Lower lobe of right lung (tissue), 2 donors: ENCODE measurements at regions not wholly inside any gene's neighbourhood (a gene's known extent, or its start where the extent isn't known, plus 50 kb on each side); places are given as distances from the start of the nearest gene placed in this dataset.

Experiments
- ATAC-seq, 2 donors: fragments of 200-7000 bp; cut with Tn5 transposase; one replicate each; pipeline ENCODE4 v1.9.1; 2020 to 2022; ENCODE audit warnings: mild to moderate bottlenecking in 2 of 2, moderate library complexity in 2 of 2
- DNase-seq: peaks from one replicate; pipeline ENCODE4 v3.0.0-alpha.2; 2020
- H3K27ac ChIP-seq: fragments of 200-600 bp; one replicate; pipeline ENCODE4 v1.8.0; 2022
- H3K27me3 ChIP-seq: fragments of 200-600 bp; one replicate; pipeline ENCODE4 v1.8.0; 2022; ENCODE audit warnings: low read depth
- H3K36me3 ChIP-seq: fragments of 200-600 bp; one replicate; pipeline ENCODE4 v1.8.0; 2022; ENCODE audit warnings: mild to moderate bottlenecking
- H3K4me1 ChIP-seq: fragments of 200-600 bp; one replicate; pipeline ENCODE4 v1.8.0; 2022
- H3K4me3 ChIP-seq: fragments of 200-600 bp; one replicate; pipeline ENCODE4 v1.8.0; 2022; ENCODE audit warnings: mild to moderate bottlenecking
- H3K9me3 ChIP-seq: fragments of 200-600 bp; one replicate; pipeline ENCODE4 v1.8.0; 2022
- intact Hi-C: fragments of 100-400 bp; cut with DNase I; formaldehyde crosslinking; loops from one replicate; pipeline ENCODE4 v1.11.0; 2022
- TF ChIP-seq, protein P1 (sequence below): fragments of 200-600 bp; IDR thresholded peaks from one replicate; pipeline ENCODE4 v1.8.0; 2022; ENCODE audit warnings: antibody characterized with exemption, mild to moderate bottlenecking
- donor health status: DM: no; HTN: yes; CAD: no; lungs with severe emphysema.

DNA sequence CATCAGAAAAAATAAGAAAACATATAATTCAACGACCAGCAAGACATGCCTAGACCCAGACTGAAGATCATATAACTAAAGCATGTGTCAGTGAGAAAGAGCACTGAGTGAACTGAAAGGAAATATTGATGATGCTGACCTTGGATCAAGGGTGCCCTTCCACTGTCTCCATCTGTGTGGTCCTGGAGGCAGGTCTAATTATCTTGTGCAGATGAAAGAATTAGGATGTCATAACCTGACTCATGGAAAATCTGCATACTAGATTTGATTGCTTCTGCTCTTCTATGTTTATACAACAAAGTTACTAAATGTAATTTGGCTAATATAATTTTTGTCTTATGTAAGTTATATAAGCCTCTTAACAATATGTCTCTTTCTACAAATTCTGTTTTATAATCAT, 264.6 kb upstream of the TGFBR2 start:
- no peaks in the 10 kb centered on the region for H3K27me3 ChIP-seq
- peaks cover 4% of the 10 kb centered on the region for H3K9me3 ChIP-seq
- ATAC-seq: no peak
- H3K4me3 ChIP-seq: no peak overlapping the region
- DNase-seq: no peak
- peaks cover 18% of the 10 kb centered on the region for H3K4me1 ChIP-seq
- intact Hi-C loops: no loop called here
- no peak overlapping the region for H3K27ac ChIP-seq
- TF ChIP-seq, protein P1, sequence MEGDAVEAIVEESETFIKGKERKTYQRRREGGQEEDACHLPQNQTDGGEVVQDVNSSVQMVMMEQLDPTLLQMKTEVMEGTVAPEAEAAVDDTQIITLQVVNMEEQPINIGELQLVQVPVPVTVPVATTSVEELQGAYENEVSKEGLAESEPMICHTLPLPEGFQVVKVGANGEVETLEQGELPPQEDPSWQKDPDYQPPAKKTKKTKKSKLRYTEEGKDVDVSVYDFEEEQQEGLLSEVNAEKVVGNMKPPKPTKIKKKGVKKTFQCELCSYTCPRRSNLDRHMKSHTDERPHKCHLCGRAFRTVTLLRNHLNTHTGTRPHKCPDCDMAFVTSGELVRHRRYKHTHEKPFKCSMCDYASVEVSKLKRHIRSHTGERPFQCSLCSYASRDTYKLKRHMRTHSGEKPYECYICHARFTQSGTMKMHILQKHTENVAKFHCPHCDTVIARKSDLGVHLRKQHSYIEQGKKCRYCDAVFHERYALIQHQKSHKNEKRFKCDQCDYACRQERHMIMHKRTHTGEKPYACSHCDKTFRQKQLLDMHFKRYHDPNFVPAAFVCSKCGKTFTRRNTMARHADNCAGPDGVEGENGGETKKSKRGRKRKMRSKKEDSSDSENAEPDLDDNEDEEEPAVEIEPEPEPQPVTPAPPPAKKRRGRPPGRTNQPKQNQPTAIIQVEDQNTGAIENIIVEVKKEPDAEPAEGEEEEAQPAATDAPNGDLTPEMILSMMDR: no peak
- no peaks in the 10 kb centered on the region for H3K36me3 ChIP-seq

DNA sequence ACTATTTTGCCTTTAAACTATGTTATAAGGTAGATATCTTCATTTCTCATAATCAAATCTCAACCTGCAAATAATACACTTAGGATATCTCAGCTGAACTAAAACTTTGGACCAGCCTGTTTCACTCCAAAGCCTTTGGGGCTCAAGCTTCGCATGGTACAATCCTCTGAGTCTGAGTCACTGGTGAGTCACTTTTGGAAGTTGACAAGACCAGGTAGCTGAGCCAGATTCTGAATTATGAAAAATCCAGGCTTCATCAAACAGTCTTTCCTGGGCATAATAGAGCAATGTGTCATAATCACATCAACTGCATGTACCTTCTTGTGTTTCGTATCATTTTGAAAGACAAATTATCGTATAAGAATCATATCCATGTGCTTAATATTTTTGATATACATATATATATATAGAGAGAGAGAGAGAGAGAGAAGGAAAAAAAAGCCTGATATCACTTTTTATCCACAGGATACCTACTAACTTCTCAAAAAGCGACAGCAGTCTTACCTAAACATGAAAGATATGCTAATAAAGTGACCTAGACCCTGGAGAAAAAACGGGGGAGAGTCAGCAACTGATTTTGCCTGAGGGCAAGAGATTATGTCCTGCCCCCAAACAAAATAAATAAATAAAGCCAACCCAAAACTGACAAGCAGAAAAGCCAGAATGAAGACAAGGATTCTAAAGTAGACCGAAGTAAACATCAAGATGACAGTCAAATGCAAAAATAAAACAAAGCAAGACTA, 263.9 kb upstream of the TGFBR2 start:
- no peak for DNase-seq
- H3K4me1 ChIP-seq: peaks cover 20% of the 10 kb centered on the region

DNA sequence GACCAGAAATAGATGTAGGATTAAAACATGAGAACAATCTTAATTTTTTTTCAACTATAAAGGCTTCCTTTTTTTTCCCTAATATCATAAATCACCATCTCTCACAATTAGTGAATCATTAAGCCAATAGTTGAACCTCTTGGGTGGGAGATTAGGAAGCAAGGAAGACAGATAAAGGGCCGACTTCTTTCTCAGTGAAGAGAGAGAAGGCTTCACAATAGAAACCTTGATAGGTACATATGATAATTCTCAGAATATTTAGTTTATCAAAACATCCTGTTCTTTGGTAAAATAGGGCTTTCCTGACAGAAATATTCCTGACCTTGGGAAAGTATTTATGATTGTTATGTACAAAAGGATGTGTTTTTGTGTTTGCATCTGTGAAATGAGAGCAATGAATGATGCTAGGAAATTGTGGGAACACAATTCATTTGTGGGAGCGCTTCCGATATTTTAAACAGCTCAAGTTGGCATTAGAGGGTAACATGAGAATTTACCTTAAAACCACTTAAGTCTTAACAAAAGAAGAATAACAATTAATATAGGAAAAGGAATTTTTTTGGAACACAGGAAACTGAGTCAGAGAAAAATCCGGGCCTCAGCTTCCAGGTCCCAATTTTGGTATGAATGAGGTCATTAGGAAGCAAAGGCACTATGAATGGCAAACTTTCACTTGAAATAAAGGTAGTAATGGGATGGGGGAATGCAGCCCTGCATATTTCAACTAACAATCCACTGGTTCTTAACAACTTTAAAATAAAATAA, 263.2 kb upstream of the TGFBR2 start:
- DNase-seq (no peak), ATAC-seq (no peak)
- no peaks in the 10 kb centered on the region for H3K9me3 ChIP-seq
- no peak overlapping the region for H3K27ac ChIP-seq
- no peaks in the 10 kb centered on the region for H3K27me3 ChIP-seq
- H3K4me1 ChIP-seq: peaks cover 26% of the 10 kb centered on the region
- H3K36me3 ChIP-seq: no peaks in the 10 kb centered on the region
- no peak overlapping the region for H3K4me3 ChIP-seq
- intact Hi-C loops: no loop called here
- TF ChIP-seq, protein P1: no peak

More for the DNA sequence above, 263.9 kb upstream of the TGFBR2 start:
- Histone ChIP-seq H3K27ac (no peak overlapping the region), H3K4me3 (no peak overlapping the region), H3K27me3 (no peaks in the 10 kb centered on the region), H3K36me3 (no peaks in the 10 kb centered on the region), H3K9me3 (peaks cover 2% of the 10 kb centered on the region)
- TF ChIP-seq, protein P1: no peak
- intact Hi-C loops: no loop called here
- ATAC-seq: peak; percentile 71 to 88

DNA sequence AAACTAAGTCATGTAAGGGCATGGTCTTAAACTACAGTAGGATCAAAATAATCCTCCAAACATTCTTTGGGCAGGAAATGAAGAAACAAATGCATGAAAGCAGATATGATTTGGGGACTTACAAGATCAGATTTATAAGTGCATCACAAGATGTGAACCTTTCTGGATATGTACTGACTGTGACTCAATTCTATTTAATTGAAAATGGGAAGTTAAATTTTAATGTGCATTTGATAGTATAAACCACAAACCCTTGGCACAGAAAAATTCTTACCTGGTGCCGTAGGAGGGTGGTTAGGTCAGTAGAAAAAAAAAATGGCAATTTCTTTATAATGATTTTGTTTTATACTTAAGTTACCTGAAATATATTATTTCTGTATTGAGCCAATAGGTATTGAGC, 262.5 kb upstream of the TGFBR2 start:
- no peak overlapping the region for H3K4me3 ChIP-seq
- DNase-seq (no peak), ATAC-seq (no peak)
- H3K4me1 ChIP-seq: peaks cover 26% of the 10 kb centered on the region
- H3K9me3 ChIP-seq: no peaks in the 10 kb centered on the region
- no peaks in the 10 kb centered on the region for H3K36me3 ChIP-seq
- TF ChIP-seq, protein P1: no peak
- H3K27me3 ChIP-seq: no peaks in the 10 kb centered on the region
- intact Hi-C loops: no loop called here
- no peak overlapping the region for H3K27ac ChIP-seq

DNA sequence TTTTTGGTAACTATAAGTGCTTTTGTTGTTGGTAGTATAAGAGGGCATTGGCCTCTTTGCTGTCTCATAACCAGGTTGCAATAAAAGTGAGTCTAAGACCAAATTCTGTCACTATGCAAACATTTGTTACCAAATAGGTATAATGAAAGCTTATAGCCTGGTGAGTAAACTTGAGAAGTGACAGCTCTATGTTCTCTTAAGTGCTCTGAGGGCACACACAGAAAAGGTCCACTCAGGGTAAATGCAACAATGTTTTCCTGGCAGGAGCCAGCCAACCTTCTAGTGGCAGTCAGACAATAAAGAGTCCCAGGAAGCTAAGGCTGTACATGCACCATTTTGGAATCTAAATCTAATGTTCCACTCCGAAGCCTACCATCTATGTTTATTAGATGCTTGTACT, 262.1 kb upstream of the TGFBR2 start:
- TF ChIP-seq, protein P1: no peak
- DNase-seq (no peak), ATAC-seq (peak; percentile 43 to 68)
- Histone ChIP-seq H3K36me3 (no peaks in the 10 kb centered on the region), H3K27me3 (no peaks in the 10 kb centered on the region), H3K9me3 (no peaks in the 10 kb centered on the region), H3K4me1 (peaks cover 26% of the 10 kb centered on the region), H3K4me3 (no peak overlapping the region), H3K27ac (no peak overlapping the region)
- intact Hi-C loops: no loop called here
